ENCODE measurements at regions not wholly inside any gene's neighbourhood (a gene's known extent, or its start where the extent isn't known, plus 50 kb on each side); places are given as distances from the start of the nearest gene placed in this dataset.

DNA sequence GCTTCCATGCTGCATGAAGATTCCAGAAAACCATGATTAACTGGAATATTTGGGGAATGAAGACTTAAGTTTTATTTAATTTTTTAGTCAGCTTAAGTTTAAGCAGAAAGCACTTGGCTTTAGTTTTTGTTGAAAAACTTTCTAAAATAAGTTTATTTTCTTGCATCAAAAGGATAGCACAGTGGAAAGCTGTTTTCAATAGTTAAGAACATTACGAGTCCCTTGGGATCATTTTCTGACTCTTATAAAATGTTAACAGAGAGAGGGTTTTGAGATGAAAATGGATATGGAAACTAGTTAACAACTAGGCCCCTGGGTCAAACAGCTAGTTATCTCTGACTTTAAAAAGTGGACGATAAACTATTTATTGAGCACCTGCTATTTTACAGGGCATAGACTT is 181.9 kb upstream of the SLC38A2 start:
- TF ChIP-seq CTCF (IDR thresholded peaks at IDR 0.05): no peak
- no peak for TF ChIP-seq ZFX (IDR thresholded peaks at IDR 0.05; ENCODE audit: borderline replicate concordance)
